NB4 (cell line): ENCODE measurements at regions not wholly inside any gene's neighbourhood (a gene's known extent, or its start where the extent isn't known, plus 50 kb on each side); places are given as distances from the start of the nearest gene placed in this dataset.

Experiments
- DNase-seq: peaks from one replicate; pipeline ENCODE4 v3.0.0; 2010; ENCODE audit warnings: low read depth
- H3K4me3 ChIP-seq: one replicate; pipeline ENCODE4 v1.5.1; 2011; ENCODE audit warnings: mild to moderate bottlenecking, low read depth, low read length, moderate library complexity
- MAX ChIP-seq: IDR thresholded peaks from 2 replicates; pipeline ENCODE4 v1.6.1; 2011; ENCODE audit warnings: low read depth, low read length
- MYC ChIP-seq: IDR thresholded peaks from 2 replicates; pipeline ENCODE4 v1.6.1; 2011; ENCODE audit warnings: low read depth, low read length
- POLR2A ChIP-seq: IDR thresholded peaks from 2 replicates; pipeline ENCODE4 v1.6.1; 2011; ENCODE audit warnings: mild to moderate bottlenecking; ENCODE audit not compliant: insufficient read length; ENCODE audit errors: extremely low read depth
- TF ChIP-seq, protein P1 (sequence below): IDR thresholded peaks from one replicate; pipeline ENCODE4 v1.5.1; 2012; ENCODE audit warnings: low read depth, low read length

- no peak overlapping the region for H3K4me3 ChIP-seq
- no peak for DNase-seq
Measured at GRCh38 chr7:12794722-12795302, 107.4 kb downstream of the ARL4A start.

DNA sequence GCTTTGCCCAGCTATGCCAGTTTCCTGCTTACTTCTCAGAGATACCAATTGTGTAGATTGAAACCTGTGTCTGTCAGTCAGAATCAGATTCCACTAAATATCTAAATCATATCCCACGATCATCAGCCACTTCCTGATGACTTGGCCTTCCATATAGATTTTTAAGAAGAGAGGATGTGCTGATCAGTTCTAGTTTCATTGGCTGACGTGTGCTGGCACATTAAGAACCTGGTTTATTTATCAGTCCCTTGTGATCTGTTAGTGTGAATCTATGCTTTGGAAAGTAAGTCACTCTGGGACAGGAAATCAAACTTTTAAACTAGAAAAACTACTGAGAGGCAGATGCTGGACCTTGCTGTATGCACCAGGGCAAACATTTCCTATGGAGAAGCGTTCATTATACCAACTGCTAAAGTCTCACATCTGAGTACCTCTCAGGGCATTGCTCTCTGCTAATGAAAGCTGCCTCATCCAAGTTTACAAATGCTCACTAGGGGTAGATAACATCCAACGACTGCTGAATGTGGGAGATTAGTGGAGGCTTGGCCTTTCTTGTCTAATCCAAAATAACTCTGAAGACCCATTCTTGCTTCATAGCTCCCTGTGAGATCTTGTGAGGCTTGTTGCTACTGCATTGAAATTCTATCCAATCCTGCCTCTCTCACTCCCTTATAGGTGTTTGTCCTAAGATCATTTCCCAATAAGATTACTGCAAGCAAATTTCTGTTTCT lies 109.1 kb downstream of the ARL4A start:
- TF ChIP-seq MYC = no peak
- TF ChIP-seq MAX = no peak
- TF ChIP-seq, protein P1, sequence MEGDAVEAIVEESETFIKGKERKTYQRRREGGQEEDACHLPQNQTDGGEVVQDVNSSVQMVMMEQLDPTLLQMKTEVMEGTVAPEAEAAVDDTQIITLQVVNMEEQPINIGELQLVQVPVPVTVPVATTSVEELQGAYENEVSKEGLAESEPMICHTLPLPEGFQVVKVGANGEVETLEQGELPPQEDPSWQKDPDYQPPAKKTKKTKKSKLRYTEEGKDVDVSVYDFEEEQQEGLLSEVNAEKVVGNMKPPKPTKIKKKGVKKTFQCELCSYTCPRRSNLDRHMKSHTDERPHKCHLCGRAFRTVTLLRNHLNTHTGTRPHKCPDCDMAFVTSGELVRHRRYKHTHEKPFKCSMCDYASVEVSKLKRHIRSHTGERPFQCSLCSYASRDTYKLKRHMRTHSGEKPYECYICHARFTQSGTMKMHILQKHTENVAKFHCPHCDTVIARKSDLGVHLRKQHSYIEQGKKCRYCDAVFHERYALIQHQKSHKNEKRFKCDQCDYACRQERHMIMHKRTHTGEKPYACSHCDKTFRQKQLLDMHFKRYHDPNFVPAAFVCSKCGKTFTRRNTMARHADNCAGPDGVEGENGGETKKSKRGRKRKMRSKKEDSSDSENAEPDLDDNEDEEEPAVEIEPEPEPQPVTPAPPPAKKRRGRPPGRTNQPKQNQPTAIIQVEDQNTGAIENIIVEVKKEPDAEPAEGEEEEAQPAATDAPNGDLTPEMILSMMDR = no peak
- no peak for TF ChIP-seq POLR2A
- H3K4me3 ChIP-seq = no peak overlapping the region
- DNase-seq = no peak

More at GRCh38 chr7:12794722-12795302, 107.4 kb downstream of the ARL4A start:
- TF ChIP-seq, protein P1 = no peak
- TF ChIP-seq POLR2A = no peak
- TF ChIP-seq MAX = no peak
- no peak for TF ChIP-seq MYC

DNA sequence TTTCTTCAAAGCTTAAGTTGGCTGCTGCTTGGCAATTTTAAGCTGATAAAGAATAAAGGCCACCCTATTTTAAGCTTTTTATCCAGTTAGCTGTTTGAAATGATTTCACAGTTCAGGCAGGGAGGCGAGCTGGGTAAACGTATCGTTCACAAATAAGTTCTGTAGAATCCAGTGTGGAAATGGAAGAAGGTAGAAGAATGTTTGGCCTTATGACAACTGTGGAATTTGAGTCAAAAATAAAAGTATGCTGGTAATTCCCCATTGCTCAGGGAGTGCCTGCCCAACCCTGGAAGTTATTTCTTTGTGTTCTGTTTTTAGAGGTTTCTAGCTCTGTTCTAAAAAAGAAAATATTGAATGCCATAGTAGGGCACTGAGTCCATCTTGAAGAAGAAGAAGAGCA lies 113.1 kb downstream of the ARL4A start:
- no peak overlapping the region for H3K4me3 ChIP-seq
- DNase-seq = no peak
- TF ChIP-seq MYC = no peak
- no peak for TF ChIP-seq POLR2A
- TF ChIP-seq, protein P1 = no peak
- no peak for TF ChIP-seq MAX

GRCh38 chr7:12801107-12801506 lies 113.7 kb downstream of the ARL4A start:
- TF ChIP-seq MAX = no peak
- no peak for TF ChIP-seq POLR2A
- TF ChIP-seq, protein P1 = no peak
- no peak for TF ChIP-seq MYC
- no peak for DNase-seq
- H3K4me3 ChIP-seq = no peak overlapping the region

DNA sequence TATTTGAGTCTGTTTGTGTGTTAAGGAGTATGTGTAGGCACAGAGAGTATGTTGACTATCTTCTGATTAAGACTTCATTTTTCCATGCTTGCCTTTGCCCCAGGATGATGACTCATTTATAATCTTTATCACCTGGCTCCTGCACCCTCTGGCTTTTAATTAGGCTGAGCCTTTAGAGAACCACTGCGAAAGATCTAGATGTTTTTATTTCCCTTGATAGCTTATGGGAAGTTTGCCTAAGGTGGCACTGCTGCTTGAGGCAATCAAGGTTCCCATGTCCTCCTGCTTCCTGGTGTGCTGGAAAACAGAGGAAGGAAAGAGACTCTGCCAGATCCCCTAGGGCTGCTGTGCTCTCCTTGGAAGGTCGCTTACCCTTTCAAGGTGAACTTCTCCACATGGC lies 114.6 kb downstream of the ARL4A start:
- TF ChIP-seq MAX = no peak
- no peak overlapping the region for H3K4me3 ChIP-seq
- no peak for DNase-seq

DNA sequence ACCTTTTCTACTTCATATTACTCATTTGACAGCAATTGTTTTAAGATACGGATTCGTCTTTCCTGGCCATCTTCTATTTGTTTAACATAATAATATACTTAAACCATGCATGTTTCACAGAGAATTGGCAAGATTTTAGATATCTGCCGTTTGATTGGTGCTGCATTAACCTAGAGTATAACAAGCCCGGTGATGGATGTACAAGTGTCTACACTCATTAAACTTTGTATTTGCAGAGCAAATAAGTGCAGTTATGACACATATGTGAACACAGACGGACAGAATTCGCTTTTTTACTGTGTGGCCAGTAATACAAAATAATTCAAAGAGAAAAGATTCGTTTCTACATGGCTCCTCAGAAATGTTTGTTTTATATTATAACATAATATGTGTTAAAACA lies 116.1 kb downstream of the ARL4A start:
- TF ChIP-seq POLR2A = no peak
- TF ChIP-seq, protein P1 = no peak
- no peak for TF ChIP-seq MAX
- no peak for TF ChIP-seq MYC
- DNase-seq = no peak
- H3K4me3 ChIP-seq = no peak overlapping the region
